H1 (cell line): ENCODE measurements at regions not wholly inside any gene's neighbourhood (a gene's known extent, or its start where the extent isn't known, plus 50 kb on each side); places are given as distances from the start of the nearest gene placed in this dataset.

Experiments used
- BRCA1 ChIP-seq: IDR thresholded peaks from 2 replicates; pipeline ENCODE4 v1.6.1; 2012; ENCODE audit warnings: low read depth, low read length, improper control_type of control experiment
- CEBPB ChIP-seq: IDR thresholded peaks from 2 replicates; pipeline ENCODE4 v1.6.1; 2012; ENCODE audit warnings: low read depth, low read length
- CHD2 ChIP-seq: IDR thresholded peaks from 2 replicates; pipeline ENCODE4 v1.6.1; 2012; ENCODE audit warnings: low read length, improper control_type of control experiment
- CREB1 ChIP-seq: IDR thresholded peaks from 2 replicates; pipeline ENCODE4 v1.6.1; 2012; ENCODE audit warnings: inconsistent platforms
- CTCF ChIP-seq, 3 experiments: IDR thresholded peaks; 1 replicate in 2 of 3; 2 replicates in 1 of 3; pipeline versions ENCODE4 v1.5.1 to v1.6.1; 2011; ENCODE audit warnings: low read length in 3 of 3, mild to moderate bottlenecking in 3 of 3, inconsistent platforms in 2 of 3, low read depth in 1 of 3, moderate library complexity in 1 of 3; ENCODE audit not compliant: insufficient read depth in 1 of 3; ENCODE audit errors: control extremely low read depth in 1 of 3
- GABPA ChIP-seq: IDR thresholded peaks from 2 replicates; pipeline ENCODE4 v1.6.1; 2011; ENCODE audit warnings: mild to moderate bottlenecking, low read length, moderate library complexity, borderline replicate concordance; ENCODE audit not compliant: insufficient read depth
- JUN ChIP-seq: IDR thresholded peaks from 2 replicates; pipeline ENCODE4 v1.6.1; 2011; ENCODE audit warnings: low read depth, mild to moderate bottlenecking, improper control_type of control experiment, low read length
- POLR2A ChIP-seq, 2 experiments: IDR thresholded peaks; 1 replicate in 1 of 2; 2 replicates in 1 of 2; pipeline ENCODE4 v1.6.1; 2011; ENCODE audit warnings: low read depth in 2 of 2, low read length in 2 of 2, mild to moderate bottlenecking in 2 of 2; ENCODE audit errors: control extremely low read depth in 1 of 2
- POLR2AphosphoS5 ChIP-seq: IDR thresholded peaks from 2 replicates; pipeline ENCODE4 v1.6.1; 2011; ENCODE audit warnings: low read depth, low read length
- RAD21 ChIP-seq, 2 experiments: IDR thresholded peaks in 1 of 2; conservative IDR thresholded peaks in 1 of 2; 2 replicates each; pipeline ENCODE4 v1.6.1; 2011; ENCODE audit warnings: low read depth in 2 of 2, low read length in 2 of 2, improper control_type of control experiment in 1 of 2, inconsistent platforms in 1 of 2, mild to moderate bottlenecking in 1 of 2, moderate library complexity in 1 of 2
- RFX5 ChIP-seq: IDR thresholded peaks from 2 replicates; pipeline ENCODE4 v1.6.1; 2011; ENCODE audit warnings: low read depth, low read length, improper control_type of control experiment, borderline replicate concordance
- TEAD4 ChIP-seq: IDR thresholded peaks from 2 replicates; pipeline ENCODE4 v1.6.1; 2012; ENCODE audit warnings: low read depth, low read length, inconsistent platforms, mixed read lengths
- ZNF274 ChIP-seq: IDR thresholded peaks from 2 replicates; pipeline ENCODE4 v1.7.0; 2012; ENCODE audit warnings: low read length, borderline replicate concordance; ENCODE audit errors: extremely low read depth

GRCh38 chr5:32961059-32961415 is 249.9 kb downstream of the NPR3 start:
- TF ChIP-seq POLR2A (IDR thresholded peaks at IDR 0.05; ENCODE audit: control extremely low read depth in 1 of 2, low read depth in 2 of 2, low read length in 2 of 2) (no peak), ZNF274 (no peak), RAD21 (IDR thresholded peaks at IDR 0.05 in 1 of 2, conservative IDR thresholded peaks at IDR 0.05 in 1 of 2; ENCODE audit: low read depth in 2 of 2, low read length in 2 of 2) (no peak), TEAD4 (no peak), CTCF (IDR thresholded peaks at IDR 0.05; ENCODE audit: control extremely low read depth in 1 of 3, insufficient read depth in 1 of 3, low read depth in 1 of 3, low read length in 3 of 3) (no peak), JUN (no peak), RFX5 (no peak), POLR2AphosphoS5 (no peak), CHD2 (no peak), CREB1 (no peak), GABPA (no peak), CEBPB (no peak), BRCA1 (no peak)
